GM18517 (cell line): ENCODE measurements at regions not wholly inside any gene's neighbourhood (a gene's known extent, or its start where the extent isn't known, plus 50 kb on each side); places are given as distances from the start of the nearest gene placed in this dataset.
"Not testable (repeated sequence)": the region's sequence is repeated elsewhere in the genome, so short reads cannot be mapped to it uniquely, and the experiment has no call there.

ENCODE experiments used
- ATAC-seq: cut with Tn5 transposase; IDR thresholded peaks from one replicate; pipeline ENCODE4 v1.9.1; 2021; ENCODE audit warnings: mild to moderate bottlenecking, moderate library complexity; ENCODE audit not compliant: unreplicated experiment

GRCh38 chr5:110812639-110813038 is 73.8 kb downstream of the SLC25A46 start:
- no peak for ATAC-seq

GRCh38 chr5:110815916-110816605 is 77.3 kb downstream of the SLC25A46 start:
- no peak for ATAC-seq

GRCh38 chr5:110817459-110817858 is 78.7 kb downstream of the SLC25A46 start:
- ATAC-seq: no peak

- ATAC-seq: no peak
These were observed 84.8 kb downstream of the SLC25A46 start for GRCh38 chr5:110823571-110823970.

GRCh38 chr5:110824936-110825441 is 86.2 kb downstream of the SLC25A46 start:
- ATAC-seq: no peak

- ATAC-seq: no peak
These were observed 93.9 kb downstream of the SLC25A46 start for GRCh38 chr5:110832683-110833082.

- ATAC-seq: not testable (repeated sequence)
These were observed 96.1 kb downstream of the SLC25A46 start for GRCh38 chr5:110834933-110835332.

GRCh38 chr5:110836851-110837250 is 98.0 kb downstream of the SLC25A46 start:
- ATAC-seq: no peak

- ATAC-seq: not testable (repeated sequence)
These were observed 99.5 kb downstream of the SLC25A46 start for GRCh38 chr5:110838357-110838756.

GRCh38 chr5:110838961-110839360 is 100.2 kb downstream of the SLC25A46 start:
- no peak for ATAC-seq

- ATAC-seq: no peak
These were observed 101.6 kb downstream of the SLC25A46 start for GRCh38 chr5:110840347-110840960.

- no peak for ATAC-seq
These were observed 102.3 kb downstream of the SLC25A46 start for GRCh38 chr5:110841137-110841536.

- ATAC-seq: no peak
These were observed 104.1 kb downstream of the SLC25A46 start for GRCh38 chr5:110842948-110843347.

GRCh38 chr5:110844251-110844650 is 105.4 kb downstream of the SLC25A46 start:
- no peak for ATAC-seq

GRCh38 chr5:110846398-110847001 is 107.7 kb downstream of the SLC25A46 start:
- ATAC-seq: no peak

GRCh38 chr5:110851357-110851756 is 112.5 kb downstream of the SLC25A46 start:
- no peak for ATAC-seq

GRCh38 chr5:110852053-110852452 is 113.2 kb downstream of the SLC25A46 start:
- ATAC-seq: peak; percentile 96

GRCh38 chr5:110852541-110852940 is 113.7 kb downstream of the SLC25A46 start:
- ATAC-seq: no peak

- no peak for ATAC-seq
These were observed 114.5 kb downstream of the SLC25A46 start for GRCh38 chr5:110853267-110853666.

GRCh38 chr5:110854200-110854599 is 115.4 kb downstream of the SLC25A46 start:
- ATAC-seq: no peak

- ATAC-seq: no peak
These were observed 117.2 kb downstream of the SLC25A46 start for GRCh38 chr5:110855961-110856360.
